IgD-negative memory B cell (primary cell): ENCODE measurements at regions not wholly inside any gene's neighbourhood (a gene's known extent, or its start where the extent isn't known, plus 50 kb on each side); places are given as distances from the start of the nearest gene placed in this dataset.

ENCODE experiments used
- H3K27ac Mint-ChIP-seq, 3 donors: one replicate each; pipeline ENCODE4 v1.8.0; 2020 to 2022; ENCODE audit warnings: mild to moderate bottlenecking in 3 of 3, mixed read lengths in 3 of 3, moderate library complexity in 1 of 3
- H3K27me3 Mint-ChIP-seq: one replicate; pipeline ENCODE4 v1.8.0; 2021; ENCODE audit warnings: mixed read lengths
- H3K36me3 Mint-ChIP-seq: one replicate; pipeline ENCODE4 v1.8.0; 2020; ENCODE audit warnings: mild to moderate bottlenecking, mixed read lengths
- H3K4me1 Mint-ChIP-seq, 3 donors: one replicate each; pipeline ENCODE4 v1.8.0; 2020 to 2022; ENCODE audit warnings: mixed read lengths in 3 of 3, mild to moderate bottlenecking in 1 of 3
- H3K4me3 Mint-ChIP-seq, 4 donors: one replicate each; pipeline ENCODE4 v1.8.0; 2020 to 2022; ENCODE audit warnings: mild to moderate bottlenecking in 4 of 4, mixed read lengths in 4 of 4, moderate library complexity in 3 of 4
- H3K9me3 Mint-ChIP-seq, 3 donors: one replicate each; pipeline ENCODE4 v1.8.0; 2020 to 2021; ENCODE audit warnings: mixed read lengths in 3 of 3, mild to moderate bottlenecking in 1 of 3

DNA sequence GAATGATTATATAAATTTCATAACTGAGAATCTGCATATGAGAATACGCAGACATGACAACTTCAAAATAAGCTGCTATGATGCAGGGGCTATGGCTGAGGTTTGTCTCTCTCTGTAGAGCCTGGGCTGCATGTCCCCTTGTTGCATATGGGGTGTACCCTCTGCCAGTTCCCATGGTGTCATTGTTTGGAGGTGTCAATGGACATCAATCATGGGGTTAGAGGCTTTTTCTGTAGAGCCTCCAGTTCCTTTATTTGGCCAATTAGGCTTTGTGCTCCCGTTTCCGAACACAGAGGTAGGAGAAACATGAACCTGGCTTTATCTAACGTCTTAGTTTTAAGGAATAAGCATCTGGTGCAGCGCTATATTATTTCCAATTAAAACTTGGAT is 77.3 kb upstream of the RARB start:
- Mint-ChIP-seq H3K9me3 (no peaks in the 10 kb centered on the region), H3K27me3 (no peaks in the 10 kb centered on the region), H3K4me3 (no peak overlapping the region), H3K4me1 (no peaks in the 10 kb centered on the region), H3K27ac (no peak overlapping the region), H3K36me3 (no peaks in the 10 kb centered on the region)

DNA sequence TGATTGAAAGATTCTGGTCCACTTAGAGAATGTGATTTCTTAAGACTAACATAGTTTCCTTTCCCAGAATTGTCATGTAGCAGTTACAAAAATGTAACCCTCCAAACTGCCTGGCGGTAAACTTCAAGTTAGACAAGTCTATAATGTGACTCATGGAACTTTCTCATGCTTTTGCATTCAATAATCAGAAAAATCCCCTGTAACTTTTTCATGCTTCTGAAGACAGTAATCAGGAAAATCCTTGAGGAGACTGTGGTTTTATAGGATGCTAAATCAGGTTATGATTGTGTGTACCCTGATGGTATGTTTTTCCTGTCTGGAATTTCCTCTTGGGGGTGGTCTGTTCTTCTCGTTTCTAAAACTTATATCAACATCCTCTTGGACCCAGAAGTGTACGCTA is 74.0 kb upstream of the RARB start:
- Mint-ChIP-seq H3K27ac (no peak overlapping the region), H3K4me3 (no peak overlapping the region), H3K27me3 (no peaks in the 10 kb centered on the region), H3K36me3 (no peaks in the 10 kb centered on the region), H3K4me1 (no peaks in the 10 kb centered on the region), H3K9me3 (peaks cover 0 to 3% (median 0%) of the 10 kb centered on the region in 3 donors)

DNA sequence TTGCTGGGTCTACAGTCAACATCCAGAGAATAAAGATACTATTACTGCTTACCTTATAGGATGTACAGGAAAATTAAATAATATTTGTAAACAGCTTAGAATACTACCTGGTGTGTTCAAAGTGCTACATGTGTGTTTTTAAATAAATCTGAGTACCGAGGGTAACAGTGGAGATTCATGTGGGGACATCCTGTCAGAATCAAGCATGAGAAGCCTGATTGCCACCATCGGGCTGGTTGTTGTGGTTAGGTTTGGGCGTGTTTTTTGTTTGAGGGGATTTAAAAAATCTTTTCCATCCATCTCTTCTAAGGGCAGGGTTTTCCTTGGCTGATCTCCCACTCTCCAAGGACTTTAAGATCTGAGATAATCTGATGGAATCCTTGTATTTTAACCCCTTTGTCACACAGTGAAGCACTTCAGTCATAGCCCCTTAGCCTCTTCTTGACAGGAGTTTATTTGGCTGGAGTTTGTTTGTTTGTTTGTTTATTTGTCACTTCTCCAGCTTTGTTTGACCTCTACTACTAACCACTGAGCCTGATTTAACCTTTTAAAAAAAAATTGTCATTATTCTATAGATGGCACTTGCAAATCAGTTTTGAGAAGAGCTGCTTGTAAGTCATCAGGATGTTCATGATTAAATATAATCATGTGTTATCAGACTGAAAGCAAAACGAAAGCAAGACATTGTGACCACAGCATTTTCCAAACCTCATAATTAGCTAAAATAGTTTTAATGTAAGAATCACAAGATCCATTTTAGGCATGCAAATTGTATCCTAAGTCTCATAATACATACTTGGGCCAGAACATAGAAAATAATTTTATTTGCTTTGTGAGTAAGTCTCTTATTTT is 72.8 kb upstream of the RARB start:
- no peak overlapping the region for H3K4me3 Mint-ChIP-seq
- no peak overlapping the region for H3K27ac Mint-ChIP-seq
- H3K4me1 Mint-ChIP-seq = no peaks in the 10 kb centered on the region
- peaks cover 0 to 7% (median 4%) of the 10 kb centered on the region in 3 donors for H3K9me3 Mint-ChIP-seq
- H3K36me3 Mint-ChIP-seq = no peaks in the 10 kb centered on the region
- no peaks in the 10 kb centered on the region for H3K27me3 Mint-ChIP-seq

DNA sequence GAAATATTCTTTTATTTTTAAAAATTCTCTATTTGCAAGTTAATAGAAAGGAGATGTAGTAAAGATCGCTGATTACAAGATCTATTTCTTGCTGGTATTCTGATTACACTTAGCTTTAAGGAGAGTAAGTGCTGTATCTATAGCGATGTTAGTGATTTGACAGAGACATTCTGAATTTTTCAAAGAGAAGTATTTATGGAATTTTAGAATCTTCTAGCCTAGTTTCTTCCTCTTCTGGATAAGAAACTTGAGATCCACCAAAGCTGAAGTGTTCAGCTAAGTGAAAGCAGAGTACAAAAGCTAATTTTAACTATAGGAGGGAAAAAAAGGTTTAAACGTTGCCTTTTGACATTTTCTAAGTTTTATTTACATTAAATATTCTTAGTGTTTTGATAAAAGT is 72.1 kb upstream of the RARB start:
- Mint-ChIP-seq H3K9me3 (peaks cover 0 to 7% (median 4%) of the 10 kb centered on the region in 3 donors), H3K27me3 (no peaks in the 10 kb centered on the region), H3K4me1 (no peaks in the 10 kb centered on the region)

DNA sequence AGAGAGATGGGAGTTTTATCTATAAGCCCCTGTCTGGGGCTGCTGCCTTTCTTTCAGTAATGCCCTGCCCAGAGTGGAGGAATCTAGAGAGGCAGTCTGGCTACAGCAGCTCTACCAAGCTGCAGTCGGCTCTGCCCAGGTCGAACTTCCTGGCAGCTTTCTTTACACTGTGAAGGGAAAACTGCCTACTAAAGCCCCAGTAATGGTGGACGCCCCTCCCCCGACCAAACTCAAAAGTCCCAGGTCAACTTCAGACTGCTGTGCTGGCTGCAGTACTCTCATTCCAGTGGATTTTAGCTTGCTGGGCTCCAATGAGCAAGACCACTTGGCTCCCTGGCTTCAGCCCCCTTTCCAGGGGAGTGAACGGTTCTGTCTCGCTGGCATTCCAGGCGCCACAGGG is 65.9 kb upstream of the RARB start:
- no peaks in the 10 kb centered on the region for H3K36me3 Mint-ChIP-seq
- H3K27ac Mint-ChIP-seq = no peak overlapping the region
- H3K9me3 Mint-ChIP-seq = peaks cover 0 to 14% (median 4%) of the 10 kb centered on the region in 3 donors
- H3K27me3 Mint-ChIP-seq = no peaks in the 10 kb centered on the region
- H3K4me1 Mint-ChIP-seq = no peaks in the 10 kb centered on the region
- H3K4me3 Mint-ChIP-seq = no peak overlapping the region

More for the DNA sequence above, 72.1 kb upstream of the RARB start:
- Mint-ChIP-seq H3K27ac (no peak overlapping the region), H3K36me3 (no peaks in the 10 kb centered on the region), H3K4me3 (no peak overlapping the region)

DNA sequence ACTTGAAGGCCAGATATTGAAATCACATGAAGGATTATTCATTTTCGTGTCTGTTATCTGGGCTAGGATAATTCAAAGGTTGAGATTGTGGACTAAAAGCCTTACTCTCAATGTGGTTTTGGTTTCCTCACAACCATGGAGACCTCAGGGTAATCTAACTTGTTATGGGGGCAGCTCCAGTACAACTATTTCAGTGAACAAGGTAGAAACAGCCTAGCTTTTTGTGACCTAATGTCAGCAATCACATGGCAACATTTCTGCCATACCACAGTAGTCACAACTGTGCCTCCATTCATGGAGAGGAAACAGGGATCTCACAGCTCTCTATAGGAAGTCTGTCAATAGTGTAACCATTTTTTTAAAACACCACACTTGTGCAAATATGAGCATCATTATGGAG is 62.4 kb upstream of the RARB start:
- H3K27me3 Mint-ChIP-seq = no peaks in the 10 kb centered on the region
- no peaks in the 10 kb centered on the region for H3K36me3 Mint-ChIP-seq
- no peak overlapping the region for H3K27ac Mint-ChIP-seq
- no peaks in the 10 kb centered on the region for H3K4me1 Mint-ChIP-seq
- H3K9me3 Mint-ChIP-seq = peaks cover 0 to 10% (median 0%) of the 10 kb centered on the region in 3 donors
- H3K4me3 Mint-ChIP-seq = no peak overlapping the region

DNA sequence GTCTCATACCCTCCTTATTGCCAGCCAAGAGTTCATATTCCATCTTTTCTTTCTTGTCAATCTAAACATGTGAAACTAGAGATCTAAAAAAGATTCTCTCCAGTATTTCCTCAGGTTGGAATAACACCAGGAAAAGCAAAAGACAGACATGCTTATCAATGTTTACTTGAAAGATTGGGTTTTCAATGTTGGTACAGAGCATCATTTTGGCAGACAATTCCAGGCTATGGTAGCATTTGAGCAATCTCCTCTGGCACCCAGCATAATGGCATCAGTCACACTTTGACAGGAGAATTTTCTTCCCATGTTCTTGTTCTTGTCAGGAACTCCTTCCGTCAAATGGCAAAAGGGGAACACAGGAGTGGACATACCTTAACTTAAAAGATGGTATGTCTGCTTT is 61.0 kb upstream of the RARB start:
- Mint-ChIP-seq H3K4me3 (no peak overlapping the region), H3K36me3 (no peaks in the 10 kb centered on the region), H3K27ac (no peak overlapping the region), H3K4me1 (no peaks in the 10 kb centered on the region), H3K27me3 (no peaks in the 10 kb centered on the region), H3K9me3 (peaks cover 0 to 10% (median 0%) of the 10 kb centered on the region in 3 donors)

DNA sequence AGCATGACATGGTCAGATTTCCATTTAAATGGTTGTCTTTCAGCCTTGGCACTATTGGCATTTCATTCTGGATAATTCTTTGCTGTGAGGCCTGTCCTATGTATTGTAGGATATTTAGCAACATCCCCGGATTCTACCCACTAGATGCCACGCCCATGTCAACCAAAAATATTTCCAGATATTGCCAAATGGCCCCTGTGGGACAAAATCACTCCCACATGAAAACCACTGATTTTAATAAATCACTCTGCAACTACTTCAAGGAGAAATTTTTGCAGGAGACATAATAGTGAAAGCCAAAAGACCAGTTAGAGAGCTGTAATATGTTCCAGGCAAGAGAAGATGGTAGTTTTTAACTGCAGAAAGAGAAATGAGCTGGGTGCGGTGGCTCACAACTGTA is 55.9 kb upstream of the RARB start:
- H3K27me3 Mint-ChIP-seq = no peaks in the 10 kb centered on the region
- no peaks in the 10 kb centered on the region for H3K36me3 Mint-ChIP-seq
- H3K4me1 Mint-ChIP-seq = peaks cover 0 to 1% (median 0%) of the 10 kb centered on the region in 3 donors
- H3K27ac Mint-ChIP-seq = no peak overlapping the region
- peaks cover 0 to 3% (median 1%) of the 10 kb centered on the region in 3 donors for H3K9me3 Mint-ChIP-seq
- H3K4me3 Mint-ChIP-seq = no peak overlapping the region

DNA sequence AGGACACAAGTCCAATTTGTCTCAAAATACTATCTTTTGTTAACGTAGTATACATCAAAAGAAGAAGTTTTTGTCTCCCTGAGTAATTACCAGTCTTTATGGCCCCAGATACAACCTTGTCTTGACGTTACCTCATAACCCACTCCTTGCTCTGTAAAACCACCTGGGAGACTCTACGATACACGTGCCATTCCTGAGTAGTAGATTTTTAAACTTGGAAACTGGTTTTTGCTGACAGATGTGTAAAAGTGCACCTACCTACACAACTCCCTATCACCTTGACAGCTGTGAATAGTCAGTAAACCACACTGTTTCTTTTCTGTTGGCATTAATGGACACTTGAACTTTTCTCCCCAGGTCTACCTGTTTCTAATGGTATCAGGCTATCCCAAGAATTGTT is 51.7 kb upstream of the RARB start:
- H3K27me3 Mint-ChIP-seq = no peaks in the 10 kb centered on the region
- peaks cover 0 to 1% (median 0%) of the 10 kb centered on the region in 3 donors for H3K4me1 Mint-ChIP-seq
- no peaks in the 10 kb centered on the region for H3K36me3 Mint-ChIP-seq
- H3K27ac Mint-ChIP-seq = no peak overlapping the region
- peaks cover 0 to 5% (median 3%) of the 10 kb centered on the region in 3 donors for H3K9me3 Mint-ChIP-seq
- no peak overlapping the region for H3K4me3 Mint-ChIP-seq

DNA sequence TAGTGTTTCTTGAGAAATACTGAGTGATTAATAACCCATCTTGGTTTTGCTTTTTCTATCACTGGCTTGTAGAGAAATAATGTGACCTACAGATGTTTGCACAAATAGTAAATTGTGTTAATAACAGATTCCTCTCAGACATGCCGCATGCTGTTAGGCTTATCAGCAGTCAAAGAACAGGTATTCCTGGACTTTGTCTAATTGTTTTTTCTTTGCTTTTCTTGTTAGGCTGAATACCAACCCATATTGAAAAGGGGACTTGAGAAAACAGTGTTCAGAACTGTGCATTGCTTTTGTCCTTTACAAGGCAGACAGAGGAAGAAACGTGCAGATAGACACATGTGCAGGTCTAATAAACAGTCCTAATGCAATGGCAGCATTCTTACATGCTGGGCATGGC is 51.0 kb upstream of the RARB start:
- Mint-ChIP-seq H3K4me1 (peaks cover 0 to 1% (median 0%) of the 10 kb centered on the region in 3 donors), H3K4me3 (no peak overlapping the region), H3K9me3 (peaks cover 0 to 5% (median 3%) of the 10 kb centered on the region in 3 donors), H3K27ac (no peak overlapping the region), H3K36me3 (no peaks in the 10 kb centered on the region), H3K27me3 (no peaks in the 10 kb centered on the region)
